ENCODE measurements at regions not wholly inside any gene's neighbourhood (a gene's known extent, or its start where the extent isn't known, plus 50 kb on each side); places are given as distances from the start of the nearest gene placed in this dataset.

- Histone ChIP-seq H3K36me3 (ENCODE audit: insufficient read depth) (no peaks in the 10 kb centered on the region), H3K4me3 (ENCODE audit: low read depth, low read length) (no peak overlapping the region), H3K27ac (ENCODE audit: low read depth) (no peak overlapping the region), H3K4me1 (ENCODE audit: insufficient read depth) (no peaks in the 10 kb centered on the region)
- 78% methylated on average over 1 of the region's 1 CpG for WGBS
- DNase-seq (ENCODE audit: extremely low spot score), result no peak
Observed at GRCh38 chr12:90080616-90081015, 372.0 kb upstream of the ATP2B1 start.

GRCh38 chr12:90079529-90080210 is 371.0 kb upstream of the ATP2B1 start:
- WGBS, result 87% methylated on average over 4 of the region's 4 CpGs
- Histone ChIP-seq H3K36me3 (ENCODE audit: insufficient read depth) (no peaks in the 10 kb centered on the region), H3K4me3 (ENCODE audit: low read depth, low read length) (no peak overlapping the region), H3K27ac (ENCODE audit: low read depth) (no peak overlapping the region), H3K4me1 (ENCODE audit: insufficient read depth) (no peaks in the 10 kb centered on the region)
- no peak for DNase-seq (ENCODE audit: extremely low spot score)

GRCh38 chr12:90078344-90078743 is 369.7 kb upstream of the ATP2B1 start:
- WGBS, result 85% methylated on average over 4 of the region's 4 CpGs
- Histone ChIP-seq H3K4me1 (ENCODE audit: insufficient read depth) (no peaks in the 10 kb centered on the region), H3K4me3 (ENCODE audit: low read depth, low read length) (no peak overlapping the region), H3K36me3 (ENCODE audit: insufficient read depth) (no peaks in the 10 kb centered on the region), H3K27ac (ENCODE audit: low read depth) (no peak overlapping the region)
- no peak for DNase-seq (ENCODE audit: extremely low spot score)

GRCh38 chr12:90077756-90078155 is 369.1 kb upstream of the ATP2B1 start:
- DNase-seq (ENCODE audit: extremely low spot score), result no peak
- Histone ChIP-seq H3K27ac (ENCODE audit: low read depth) (no peak overlapping the region), H3K4me1 (ENCODE audit: insufficient read depth) (no peaks in the 10 kb centered on the region), H3K4me3 (ENCODE audit: low read depth, low read length) (no peak overlapping the region), H3K36me3 (ENCODE audit: insufficient read depth) (no peaks in the 10 kb centered on the region)
- WGBS, result 80% methylated on average over 4 of the region's 4 CpGs

DNA sequence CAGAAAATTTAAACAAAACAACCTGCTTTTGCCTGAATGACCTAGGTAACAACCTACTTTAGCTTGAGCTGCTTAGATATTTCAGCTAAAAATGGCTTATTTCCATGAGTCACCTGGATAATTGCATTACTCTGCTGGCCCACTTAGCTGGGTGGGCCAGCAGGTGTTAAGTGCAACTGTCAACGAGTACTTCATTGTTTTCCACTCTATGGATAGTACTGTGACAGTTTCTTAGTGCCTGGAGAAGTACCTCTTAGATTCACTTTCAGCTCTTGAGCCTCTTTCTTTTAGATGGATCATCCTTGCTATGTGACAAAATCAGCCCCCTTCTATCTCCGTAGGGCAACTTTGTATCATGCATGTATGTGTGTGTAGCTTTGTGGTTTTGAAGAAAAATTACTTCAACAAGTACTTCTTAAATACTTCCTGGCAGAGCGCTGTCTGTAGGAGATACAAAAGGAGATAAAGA is 368.2 kb upstream of the ATP2B1 start:
- no peaks in the 10 kb centered on the region for H3K36me3 ChIP-seq (ENCODE audit: insufficient read depth)
- H3K4me1 ChIP-seq (ENCODE audit: insufficient read depth), result no peaks in the 10 kb centered on the region
- 69% methylated on average over 3 of the region's 3 CpGs for WGBS
- no peak overlapping the region for H3K4me3 ChIP-seq (ENCODE audit: low read depth, low read length)
- DNase-seq (ENCODE audit: extremely low spot score), result no peak
- H3K27ac ChIP-seq (ENCODE audit: low read depth), result no peak overlapping the region

GRCh38 chr12:90075685-90076084 is 367.0 kb upstream of the ATP2B1 start:
- Histone ChIP-seq H3K36me3 (ENCODE audit: insufficient read depth) (no peaks in the 10 kb centered on the region), H3K4me3 (ENCODE audit: low read depth, low read length) (no peak overlapping the region), H3K27ac (ENCODE audit: low read depth) (no peak overlapping the region), H3K4me1 (ENCODE audit: insufficient read depth) (no peaks in the 10 kb centered on the region)
- DNase-seq (ENCODE audit: extremely low spot score), result no peak

GRCh38 chr12:90074086-90074485 is 365.4 kb upstream of the ATP2B1 start:
- no peaks in the 10 kb centered on the region for H3K4me1 ChIP-seq (ENCODE audit: insufficient read depth)

GRCh38 chr12:90071996-90072395 is 363.4 kb upstream of the ATP2B1 start:
- Histone ChIP-seq H3K4me1 (ENCODE audit: insufficient read depth) (no peaks in the 10 kb centered on the region), H3K27ac (ENCODE audit: low read depth) (no peak overlapping the region), H3K4me3 (ENCODE audit: low read depth, low read length) (no peak overlapping the region), H3K36me3 (ENCODE audit: insufficient read depth) (no peaks in the 10 kb centered on the region)
- 66% methylated on average over 8 of the region's 8 CpGs for WGBS
- no peak for DNase-seq (ENCODE audit: extremely low spot score)

More at GRCh38 chr12:90074086-90074485, 365.4 kb upstream of the ATP2B1 start:
- 94% methylated on average over 2 of the region's 2 CpGs for WGBS
- Histone ChIP-seq H3K27ac (ENCODE audit: low read depth) (no peak overlapping the region), H3K4me3 (ENCODE audit: low read depth, low read length) (no peak overlapping the region), H3K36me3 (ENCODE audit: insufficient read depth) (no peaks in the 10 kb centered on the region)
- DNase-seq (ENCODE audit: extremely low spot score), result no peak

DNA sequence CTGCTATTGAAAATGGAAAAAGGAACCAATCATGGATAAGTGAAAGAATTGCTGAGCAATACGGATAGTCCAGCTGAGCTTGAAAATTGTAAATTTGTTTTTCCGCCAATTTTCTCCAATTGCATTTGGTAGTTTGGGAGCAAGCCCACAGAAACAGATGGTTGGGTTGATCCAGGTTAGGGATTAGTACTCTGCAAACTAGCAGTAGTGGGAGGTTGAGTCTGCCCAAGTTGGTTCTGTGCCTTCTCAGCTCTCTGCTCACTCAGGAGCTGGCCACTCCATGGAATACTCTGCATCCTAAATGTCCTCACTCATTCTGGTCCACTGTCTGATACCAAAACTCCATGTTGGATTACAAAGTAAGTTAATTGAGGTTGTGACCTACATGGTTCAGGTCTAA is 361.1 kb upstream of the ATP2B1 start:
- WGBS, result 98% methylated on average over 2 of the region's 2 CpGs
- Histone ChIP-seq H3K4me3 (ENCODE audit: low read depth, low read length) (no peak overlapping the region), H3K36me3 (ENCODE audit: insufficient read depth) (no peaks in the 10 kb centered on the region), H3K4me1 (ENCODE audit: insufficient read depth) (no peaks in the 10 kb centered on the region), H3K27ac (ENCODE audit: low read depth) (no peak overlapping the region)
- DNase-seq (ENCODE audit: extremely low spot score), result no peak

DNA sequence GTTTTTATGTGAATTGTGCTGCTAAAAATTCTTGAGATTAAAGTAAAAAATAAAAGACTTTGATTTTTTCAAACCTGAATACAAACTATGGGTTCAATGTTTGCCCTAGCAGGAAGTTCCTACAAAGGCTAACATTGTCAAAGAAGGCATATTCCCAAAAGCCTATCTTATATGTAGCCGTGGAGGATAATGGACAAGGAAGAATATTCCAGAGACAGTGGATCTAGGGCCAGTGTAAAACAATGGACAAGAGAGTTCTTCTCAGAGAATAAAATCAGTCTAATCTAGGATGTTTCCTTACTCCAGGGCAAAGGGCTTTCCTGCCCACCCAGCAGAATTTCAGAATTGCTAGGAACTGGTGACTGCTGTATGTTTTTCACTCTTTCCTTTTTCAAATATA is 359.2 kb upstream of the ATP2B1 start:
- 84% methylated on average over 1 of the region's 1 CpG for WGBS
- Histone ChIP-seq H3K27ac (ENCODE audit: low read depth) (no peak overlapping the region), H3K4me1 (ENCODE audit: insufficient read depth) (no peaks in the 10 kb centered on the region), H3K36me3 (ENCODE audit: insufficient read depth) (no peaks in the 10 kb centered on the region), H3K4me3 (ENCODE audit: low read depth, low read length) (no peak overlapping the region)
- no peak for DNase-seq (ENCODE audit: extremely low spot score)

DNA sequence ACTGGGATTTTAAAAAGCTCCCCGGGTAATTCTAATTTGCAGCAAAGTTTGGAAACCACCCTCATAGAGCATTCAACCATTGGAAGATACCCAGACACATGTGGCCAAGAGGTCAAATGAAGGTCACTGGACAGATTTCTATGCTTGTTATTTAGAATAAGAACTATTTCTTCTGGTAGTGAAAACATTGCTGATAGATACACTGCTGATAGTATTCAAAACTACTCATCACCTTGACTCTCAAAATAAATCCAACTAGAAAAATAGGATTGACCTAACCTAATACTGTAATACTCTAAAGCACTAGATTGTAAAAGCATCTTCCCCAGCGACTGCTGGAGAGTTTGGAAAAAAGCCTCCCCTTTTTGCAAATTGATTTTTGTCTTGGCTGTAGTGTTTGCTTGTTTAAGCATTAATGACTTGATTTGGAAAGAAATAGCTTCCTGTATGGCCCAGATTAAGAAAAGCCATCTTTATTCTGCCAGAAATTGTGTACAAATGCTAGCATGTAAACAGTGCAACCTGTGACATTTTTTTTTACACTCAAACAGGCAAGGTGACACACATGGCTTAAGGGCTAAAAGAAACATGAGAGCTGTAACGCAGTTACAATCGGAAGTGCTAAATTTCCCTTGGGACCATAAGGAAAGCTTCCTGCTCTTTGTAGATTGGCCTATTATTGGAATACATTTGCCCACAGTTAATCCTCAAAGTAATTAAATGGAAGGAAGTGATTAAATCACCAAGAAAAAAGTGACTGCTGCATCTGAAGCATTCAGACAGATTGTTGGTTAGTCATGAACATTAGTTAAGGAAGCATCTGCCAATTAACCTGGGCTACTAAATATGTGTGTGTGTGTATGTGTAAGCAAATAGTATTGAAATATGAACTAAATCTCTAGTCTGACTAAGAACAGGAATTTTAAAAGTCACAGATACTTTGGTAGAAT is 356.5 kb upstream of the ATP2B1 start:
- Histone ChIP-seq H3K4me3 (ENCODE audit: low read depth, low read length) (no peak overlapping the region), H3K27ac (ENCODE audit: low read depth) (no peak overlapping the region), H3K4me1 (ENCODE audit: insufficient read depth) (no peaks in the 10 kb centered on the region), H3K36me3 (ENCODE audit: insufficient read depth) (no peaks in the 10 kb centered on the region)
- no peak for DNase-seq (ENCODE audit: extremely low spot score)
- 48% methylated on average over 4 of the region's 4 CpGs for WGBS

DNA sequence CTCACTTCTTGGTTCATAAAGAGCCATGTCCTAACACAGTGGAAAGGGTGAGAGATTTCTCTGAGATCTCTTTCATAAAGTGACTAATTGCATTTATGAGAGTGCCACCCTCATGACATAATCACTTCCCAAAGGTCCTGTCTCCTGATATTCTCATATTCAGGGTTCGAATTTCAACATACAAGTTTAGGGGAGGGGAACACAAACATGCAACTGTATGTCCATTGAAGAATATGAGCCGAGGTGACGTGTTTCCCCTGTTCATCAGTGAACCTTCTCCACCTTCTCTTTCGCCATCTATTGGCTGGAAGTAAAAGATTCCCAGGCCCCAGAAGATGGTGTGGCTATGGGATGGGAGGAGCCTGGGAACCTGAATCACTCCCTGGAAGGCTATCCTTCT is 354.2 kb upstream of the ATP2B1 start:
- 82% methylated on average over 4 of the region's 4 CpGs for WGBS
- no peaks in the 10 kb centered on the region for H3K4me1 ChIP-seq (ENCODE audit: insufficient read depth)
- no peaks in the 10 kb centered on the region for H3K36me3 ChIP-seq (ENCODE audit: insufficient read depth)
- no peak for DNase-seq (ENCODE audit: extremely low spot score)
- H3K27ac ChIP-seq (ENCODE audit: low read depth), result no peak overlapping the region
- no peak overlapping the region for H3K4me3 ChIP-seq (ENCODE audit: low read depth, low read length)

- Histone ChIP-seq H3K27ac (ENCODE audit: low read depth) (no peak overlapping the region), H3K4me3 (ENCODE audit: low read depth, low read length) (no peak overlapping the region), H3K36me3 (ENCODE audit: insufficient read depth) (no peaks in the 10 kb centered on the region), H3K4me1 (ENCODE audit: insufficient read depth) (no peaks in the 10 kb centered on the region)
- WGBS, result 89% methylated on average over 2 of the region's 2 CpGs
- no peak for DNase-seq (ENCODE audit: extremely low spot score)
Observed at GRCh38 chr12:90061809-90062208, 353.2 kb upstream of the ATP2B1 start.

DNA sequence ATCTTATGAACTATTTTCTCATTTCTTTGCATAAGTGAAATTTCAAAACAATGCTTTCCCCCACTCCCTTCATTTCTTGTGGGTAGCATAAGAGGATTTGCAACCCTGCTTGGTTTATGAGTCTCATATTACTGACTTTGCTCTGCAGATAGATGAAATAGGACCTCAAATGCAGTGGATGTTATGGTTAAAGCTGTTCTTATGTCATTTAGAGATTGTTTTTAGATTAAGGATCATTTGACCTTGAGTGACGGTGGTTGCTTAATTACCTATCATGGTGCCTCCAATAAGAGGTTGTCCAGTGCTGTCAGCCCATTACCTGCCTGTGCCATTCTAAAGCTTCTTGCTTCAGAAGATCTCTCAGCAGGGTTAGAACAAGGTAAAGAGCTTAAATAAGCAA is 351.4 kb upstream of the ATP2B1 start:
- WGBS, result 95% methylated on average over 1 of the region's 1 CpG
- DNase-seq (ENCODE audit: extremely low spot score), result no peak
- no peak overlapping the region for H3K4me3 ChIP-seq (ENCODE audit: low read depth, low read length)

More for the DNA sequence above, 351.4 kb upstream of the ATP2B1 start:
- Histone ChIP-seq H3K4me1 (ENCODE audit: insufficient read depth) (no peaks in the 10 kb centered on the region), H3K27ac (ENCODE audit: low read depth) (no peak overlapping the region), H3K36me3 (ENCODE audit: insufficient read depth) (no peaks in the 10 kb centered on the region)
